ENCODE measurements at regions not wholly inside any gene's neighbourhood (a gene's known extent, or its start where the extent isn't known, plus 50 kb on each side); places are given as distances from the start of the nearest gene placed in this dataset.

- H3K79me2 ChIP-seq (ENCODE audit: control insufficient read depth, insufficient read depth, low read length), result no peaks in the 10 kb centered on the region
- H2AFZ ChIP-seq (ENCODE audit: control insufficient read depth, low read depth, low read length), result no peak overlapping the region
- no peaks in the 10 kb centered on the region for H4K20me1 ChIP-seq (ENCODE audit: control insufficient read depth, insufficient read depth)
- no peak for FAIRE-seq
- no peak overlapping the region for H3K9ac ChIP-seq (ENCODE audit: control insufficient read depth, insufficient read depth, low read length)
- H3K4me3 ChIP-seq, result no peak overlapping the region
- no peaks in the 10 kb centered on the region for H3K36me3 ChIP-seq (ENCODE audit: control insufficient read depth in 2 of 2, insufficient read depth in 2 of 2, low read length in 1 of 2)
- intact Hi-C loops (cut with micrococcal nuclease; ENCODE audit: unreplicated experiment) (no loop called here), in situ Hi-C loops (cut with MboI) (no loop called here)
- CTCF ChIA-PET, result interaction anchor here (1.1 to 21.3 kb wide), 6 partner anchors 8 to 237 kb away, joined by 3 to 597 read pairs (median 62); no protein-coding TSS in a partner anchor
- no peak overlapping the region for H3K27ac ChIP-seq (ENCODE audit: control insufficient read depth, insufficient read depth)
- SMC1A ChIA-PET (ENCODE audit: uncharacterized antibody, unreplicated experiment), result interaction anchor here (0.9 to 27.0 kb wide), 14 partner anchors 8 to 242 kb away, joined by 3 to 636 read pairs (median 4); no protein-coding TSS in a partner anchor
- DNase-seq (ENCODE audit: low read depth, low spot score), result no peak
- POLR2A ChIA-PET, result interaction anchor here (1.0 to 1.5 kb wide), 4 partner anchors 8 to 236 kb away, joined by 3 to 5 read pairs (median 4); no protein-coding TSS in a partner anchor
- H3K4me2 ChIP-seq (ENCODE audit: control insufficient read depth, insufficient read depth), result no peak overlapping the region
- H3K4me1 ChIP-seq (ENCODE audit: control insufficient read depth, insufficient read depth, low read length), result peaks cover 66% of the 10 kb centered on the region
- TF ChIP-seq SPI1 (IDR thresholded peaks at IDR 0.05; ENCODE audit: borderline replicate concordance, insufficient read depth, low read depth, low read length), result no peak
- TF ChIP-seq CHD4 (IDR thresholded peaks at IDR 0.05), result no peak
- no peak for TF ChIP-seq SIX5 (IDR thresholded peaks at IDR 0.05; ENCODE audit: low read depth, low read length, severe bottlenecking)
- TF ChIP-seq MTA2 (IDR thresholded peaks at IDR 0.05; ENCODE audit: low read depth), result no peak
- TF ChIP-seq NFIC (IDR thresholded peaks at IDR 0.05; ENCODE audit: low read depth, low read length), result no peak
- no peak for TF ChIP-seq EED (IDR thresholded peaks at IDR 0.05; ENCODE audit: low read depth)
- no peak for TF ChIP-seq DPF2 (IDR thresholded peaks at IDR 0.05)
- no peak for TF ChIP-seq SMAD5 (IDR thresholded peaks at IDR 0.05; ENCODE audit: low read depth)
- no peak for TF ChIP-seq BACH1 (IDR thresholded peaks at IDR 0.05; ENCODE audit: borderline replicate concordance)
- TF ChIP-seq RFX5 (IDR thresholded peaks at IDR 0.05; ENCODE audit: low read depth, low read length), result no peak
- TF ChIP-seq YBX1 (IDR thresholded peaks at IDR 0.05), result no peak
- TF ChIP-seq TCF3 (IDR thresholded peaks at IDR 0.05; ENCODE audit: borderline replicate concordance, insufficient read depth, low read depth, low read length), result no peak
- TF ChIP-seq POU2F2 (IDR thresholded peaks at IDR 0.05; ENCODE audit: borderline replicate concordance, low read depth, low read length), result no peak
- TF ChIP-seq MTA3 (IDR thresholded peaks at IDR 0.05; ENCODE audit: borderline replicate concordance, low read length), result no peak
- no peak for TF ChIP-seq WRNIP1 (IDR thresholded peaks at IDR 0.05; ENCODE audit: borderline replicate concordance, low read depth, low read length)
- TF ChIP-seq YY1 (IDR thresholded peaks at IDR 0.05; ENCODE audit: low read depth, low read length), result no peak
- TF ChIP-seq, protein P1, sequence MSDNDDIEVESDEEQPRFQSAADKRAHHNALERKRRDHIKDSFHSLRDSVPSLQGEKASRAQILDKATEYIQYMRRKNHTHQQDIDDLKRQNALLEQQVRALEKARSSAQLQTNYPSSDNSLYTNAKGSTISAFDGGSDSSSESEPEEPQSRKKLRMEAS (IDR thresholded peaks at IDR 0.05; ENCODE audit: low read depth, low read length), result no peak
- no peak for TF ChIP-seq ZBED1 (IDR thresholded peaks at IDR 0.05; ENCODE audit: borderline replicate concordance)
- ATAC-seq, result no peak
- BruUV-seq (replicated peaks), result no TSS peak
- WGBS (ENCODE audit: insufficient coverage, insufficient replicate concordance, low lambda C conversion rate, missing lambda C conversion rate), result 94% methylated on average over 5 of the region's 5 CpGs
- no peaks in the 10 kb centered on the region for H3K27me3 ChIP-seq (replicated peaks in 1 of 2; ENCODE audit: control insufficient read depth in 2 of 2, insufficient read depth in 2 of 2, low read length in 1 of 2)
- RAD21 ChIA-PET (ENCODE audit: unreplicated experiment), result interaction anchor here (0.7 to 11.9 kb wide), 9 partner anchors 11 to 241 kb away, joined by 3 to 309 read pairs (median 3); no protein-coding TSS in a partner anchor
- H3K9me3 ChIP-seq (replicated peaks; ENCODE audit: control insufficient read depth, insufficient read depth, low read length), result no peaks in the 10 kb centered on the region; the same call in 2 of the 3 replicates
These were observed 130.9 kb downstream of the PALM2AKAP2 start for GRCh38 chr9:109910671-109911518.
